ENCODE measurements at regions not wholly inside any gene's neighbourhood (a gene's known extent, or its start where the extent isn't known, plus 50 kb on each side); places are given as distances from the start of the nearest gene placed in this dataset.

DNA sequence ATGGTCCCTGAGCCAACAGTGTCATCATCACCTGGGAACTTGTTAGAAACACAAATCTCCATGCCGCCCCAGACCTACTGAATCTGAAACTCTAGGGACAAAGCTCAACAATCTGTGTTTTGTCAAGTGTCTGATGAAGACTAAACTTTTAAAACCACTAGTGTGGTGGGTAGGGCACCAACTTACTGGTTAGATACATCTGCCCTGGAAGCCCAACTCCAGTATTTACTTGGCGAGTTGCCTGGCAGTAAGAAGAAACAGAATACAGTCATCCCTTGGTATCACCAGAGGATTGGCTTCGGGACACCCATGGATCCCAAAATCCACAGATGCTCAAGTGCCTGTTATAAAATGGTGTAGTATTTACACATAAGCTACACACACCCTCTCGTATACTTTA, 367.9 kb upstream of the DUSP10 start:
- no peak for DNase-seq (ENCODE audit: low read depth in 2 of 2, low spot score in 1 of 2)

DNA sequence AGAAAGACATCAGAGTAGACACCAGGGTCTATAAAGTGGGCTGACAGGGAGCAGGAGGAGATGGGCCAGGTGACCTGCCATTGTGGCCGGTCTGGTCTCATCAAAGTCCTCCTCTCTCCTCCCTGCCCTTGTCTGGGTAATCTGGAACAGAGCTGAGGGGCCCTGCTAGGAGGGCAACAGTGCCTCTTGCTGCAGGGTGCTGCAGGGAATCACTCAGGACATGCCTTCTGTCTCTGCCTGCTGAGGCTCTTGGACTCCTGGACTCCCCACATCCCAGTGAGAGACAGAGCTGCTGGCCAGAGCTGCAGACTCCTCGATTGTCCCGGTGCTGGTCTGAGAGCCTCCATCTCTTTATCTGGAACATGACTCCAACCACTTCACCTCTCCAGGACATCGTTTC, 366.1 kb upstream of the DUSP10 start:
- no peak for DNase-seq (ENCODE audit: low read depth in 2 of 2, low spot score in 1 of 2)

DNA sequence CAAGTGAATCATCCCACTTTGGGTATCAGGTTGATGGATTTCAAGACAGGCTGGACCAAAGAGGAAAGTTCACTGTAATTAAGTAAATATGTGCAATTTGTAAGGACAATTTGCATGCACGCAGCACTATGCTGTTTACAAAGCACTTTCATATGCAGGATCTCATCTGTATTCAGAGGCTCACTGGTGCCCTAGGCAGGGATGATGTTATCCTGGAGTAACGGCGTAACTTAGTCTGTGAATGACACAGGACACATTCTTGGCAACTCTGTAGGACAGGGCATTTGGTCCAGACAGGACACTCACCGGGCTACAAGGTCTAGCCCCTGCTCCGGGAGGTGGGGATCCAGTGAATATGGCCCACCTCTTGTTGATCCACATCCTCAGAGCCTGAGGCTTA, 365.4 kb upstream of the DUSP10 start:
- no peak for DNase-seq (ENCODE audit: low read depth in 2 of 2, low spot score in 1 of 2)

DNA sequence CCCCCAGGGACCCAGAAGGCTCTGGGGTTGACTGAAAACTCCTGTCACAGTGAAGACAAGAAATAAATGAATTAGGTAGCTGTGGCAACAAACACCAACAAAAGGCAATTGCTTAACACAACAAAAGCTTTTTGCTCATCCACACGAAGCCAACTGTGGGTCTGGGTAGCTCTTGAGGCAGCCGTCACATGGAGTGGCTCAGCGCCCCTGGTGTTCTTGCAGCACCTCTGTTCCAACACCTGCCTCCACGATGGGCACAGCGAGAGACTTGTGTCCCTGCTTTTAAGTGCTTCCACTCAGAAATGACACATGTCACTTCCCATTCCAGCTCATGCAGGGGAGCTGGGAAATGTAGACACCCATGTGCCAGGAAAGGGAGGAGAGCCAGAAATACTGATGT, 364.5 kb upstream of the DUSP10 start:
- no peak for DNase-seq (ENCODE audit: low read depth in 2 of 2, low spot score in 1 of 2)

DNA sequence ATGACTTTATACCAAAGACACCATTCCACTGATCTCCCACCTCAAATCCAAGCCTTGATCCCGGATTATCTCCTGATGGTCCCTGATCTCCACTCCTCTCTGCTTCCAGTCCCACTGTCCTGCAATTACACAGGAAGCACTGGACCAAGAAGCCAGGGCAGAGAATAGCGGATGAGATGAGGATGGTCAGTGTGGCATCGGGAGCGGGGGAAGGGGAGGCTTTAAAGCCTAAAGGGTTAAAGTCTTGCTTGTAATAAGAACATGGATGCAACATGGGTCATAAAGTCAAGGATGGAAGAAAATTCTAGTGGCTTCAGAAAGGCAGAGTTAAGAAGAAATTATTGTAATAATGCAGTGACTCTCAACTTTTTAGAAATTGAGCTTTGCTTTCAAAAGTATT, 364.0 kb upstream of the DUSP10 start:
- no peak for DNase-seq (ENCODE audit: low read depth in 2 of 2, low spot score in 1 of 2)

DNA sequence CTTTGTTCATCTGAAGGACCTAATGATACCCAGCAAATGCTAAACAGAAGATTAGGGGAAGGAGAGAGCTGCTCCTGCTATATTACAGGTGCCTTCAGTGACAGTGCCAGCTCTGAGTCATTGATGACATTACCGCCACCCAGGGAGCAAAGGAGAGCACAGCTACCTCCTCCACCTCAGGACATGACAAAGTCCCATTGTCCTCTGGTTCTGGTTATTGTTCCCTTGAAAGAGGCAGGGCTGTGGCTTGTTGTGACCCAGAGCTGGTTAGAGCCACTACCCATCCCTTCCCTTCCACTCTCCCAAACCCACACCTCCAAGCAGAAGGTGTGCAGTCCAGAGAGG, 363.5 kb upstream of the DUSP10 start:
- no peak for DNase-seq (ENCODE audit: low read depth in 2 of 2, low spot score in 1 of 2)

DNA sequence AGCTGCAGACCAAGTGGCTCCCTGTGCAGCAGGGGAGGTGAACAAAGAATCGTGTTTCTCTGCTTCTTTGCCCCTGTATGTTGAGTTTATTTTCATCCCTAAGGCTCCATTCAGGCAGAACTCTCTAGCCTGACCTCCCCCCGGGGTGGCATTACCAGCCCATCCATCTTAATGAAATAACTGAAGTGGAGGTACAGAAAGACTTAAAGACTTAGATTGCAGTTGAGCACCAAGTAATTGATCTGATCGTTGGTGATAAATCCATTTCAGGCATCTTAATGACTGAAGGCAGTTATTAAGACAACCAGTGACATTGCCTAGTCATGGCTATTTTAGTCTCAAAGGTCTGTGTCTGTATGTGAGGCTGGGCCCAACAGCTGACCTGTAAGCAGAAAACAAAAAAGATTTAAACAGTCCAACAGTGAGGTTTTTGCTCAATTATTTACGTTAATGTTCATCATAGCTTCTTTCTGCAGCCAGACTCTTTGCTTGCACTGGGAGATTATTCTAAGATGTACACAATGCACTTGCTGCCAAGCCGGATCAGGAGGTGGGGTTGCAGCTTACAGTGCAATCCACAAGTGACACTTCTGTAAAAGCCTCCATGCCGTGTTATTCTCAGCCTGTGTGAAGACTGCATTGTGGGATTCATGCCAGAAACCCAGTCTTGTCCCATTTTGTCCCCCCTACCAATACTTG, 363.0 kb upstream of the DUSP10 start:
- no peak for DNase-seq (ENCODE audit: low read depth in 2 of 2, low spot score in 1 of 2)

DNA sequence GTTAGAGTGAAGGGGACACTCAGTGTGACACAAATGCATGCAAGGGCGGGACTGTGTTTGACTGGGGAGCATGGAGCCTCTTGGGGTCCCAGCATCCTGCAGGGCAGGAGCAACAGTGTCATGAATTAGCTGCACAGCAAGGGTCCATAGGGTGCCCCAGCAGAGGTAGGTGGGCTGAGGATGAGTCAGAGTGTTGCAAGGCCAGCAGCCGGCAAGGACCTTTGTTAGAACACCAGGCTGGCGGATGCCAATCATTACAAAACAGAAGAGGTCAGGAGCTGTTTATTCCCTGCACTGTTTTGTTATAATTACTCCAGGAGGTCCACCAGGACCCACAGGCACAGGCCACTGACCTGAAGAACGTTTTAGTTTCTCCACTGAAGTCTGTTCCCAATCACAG, 362.2 kb upstream of the DUSP10 start:
- DNase-seq (ENCODE audit: low read depth in 2 of 2, low spot score in 1 of 2) = no peak

DNA sequence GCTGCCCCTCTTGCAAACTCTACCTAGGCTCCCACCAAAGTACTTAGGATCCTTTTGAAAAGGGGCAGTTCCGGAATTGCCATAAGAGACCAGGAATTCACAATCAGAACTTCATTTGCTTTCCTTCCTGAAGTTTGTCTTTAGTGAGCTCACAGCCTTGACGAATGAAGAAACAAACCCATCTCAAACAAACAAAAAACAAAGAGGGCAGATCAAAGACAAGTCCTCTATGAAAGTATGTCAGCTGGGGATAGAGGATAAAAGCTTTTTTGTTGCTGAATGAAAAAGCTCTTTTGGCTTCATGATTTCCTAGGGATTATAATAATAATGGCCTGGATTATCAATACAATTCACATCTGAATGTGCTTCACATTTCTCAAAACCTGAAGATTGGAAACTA, 357.9 kb upstream of the DUSP10 start:
- no peak for DNase-seq (ENCODE audit: low read depth in 2 of 2, low spot score in 1 of 2)

DNA sequence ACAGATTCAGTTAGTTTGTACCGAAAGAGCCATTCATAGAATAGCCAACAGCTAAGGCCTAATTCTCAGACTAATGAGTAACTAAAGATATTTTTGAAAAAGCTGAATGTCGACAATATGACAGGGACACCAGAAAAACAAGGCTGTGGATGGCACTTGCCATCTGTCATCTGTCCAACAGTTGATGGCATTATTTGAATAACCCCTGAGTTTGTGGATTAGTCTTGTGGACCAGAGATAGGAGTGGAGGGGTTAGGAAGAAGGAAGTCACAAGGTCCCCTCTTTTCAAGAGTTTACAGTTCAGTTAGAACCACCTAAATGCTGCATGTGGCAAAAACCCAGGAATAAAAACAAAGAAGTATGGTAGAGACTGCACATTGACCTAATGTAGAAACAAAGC, 356.5 kb upstream of the DUSP10 start:
- no peak for DNase-seq (ENCODE audit: low read depth in 2 of 2, low spot score in 1 of 2)

DNA sequence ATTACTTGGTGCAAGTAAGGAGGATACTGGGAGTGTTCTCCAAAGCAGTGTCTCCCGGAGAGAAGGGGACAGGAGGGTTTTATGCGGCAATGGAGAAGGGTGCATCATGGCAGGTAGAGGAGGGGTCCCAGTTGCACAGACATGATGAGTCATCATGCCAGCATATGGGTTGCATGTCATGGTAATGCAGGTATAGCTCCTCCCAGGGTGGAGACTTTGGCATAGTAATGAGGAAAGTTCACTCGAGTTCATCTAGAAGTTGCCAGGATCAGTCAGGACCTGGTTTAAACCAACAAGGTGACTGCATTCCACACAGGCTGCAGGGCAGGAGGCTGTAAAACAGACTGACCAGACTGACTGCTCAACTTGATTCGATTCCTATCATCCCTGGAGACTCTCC, 355.7 kb upstream of the DUSP10 start:
- DNase-seq (ENCODE audit: low read depth in 2 of 2, low spot score in 1 of 2) = no peak

DNA sequence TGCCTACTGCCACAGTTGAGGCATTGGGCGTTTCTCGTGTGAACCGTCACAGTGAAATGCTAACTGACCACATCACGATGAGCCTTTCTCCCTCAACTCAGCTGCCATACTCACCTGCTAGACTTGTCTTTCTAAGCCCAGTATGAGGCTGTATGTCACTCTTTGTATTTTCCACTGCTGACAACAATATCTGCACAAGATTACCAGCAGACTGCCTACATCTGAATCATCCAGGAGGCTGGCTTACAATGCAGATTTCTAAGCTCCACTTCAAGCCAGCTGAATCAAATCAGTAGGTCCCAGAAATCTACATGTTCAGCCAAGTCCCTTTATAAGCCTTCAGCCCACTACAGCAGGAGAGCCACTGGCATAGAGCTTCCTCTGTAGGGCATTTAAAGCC, 355.0 kb upstream of the DUSP10 start:
- DNase-seq (ENCODE audit: low read depth in 2 of 2, low spot score in 1 of 2) = no peak

DNA sequence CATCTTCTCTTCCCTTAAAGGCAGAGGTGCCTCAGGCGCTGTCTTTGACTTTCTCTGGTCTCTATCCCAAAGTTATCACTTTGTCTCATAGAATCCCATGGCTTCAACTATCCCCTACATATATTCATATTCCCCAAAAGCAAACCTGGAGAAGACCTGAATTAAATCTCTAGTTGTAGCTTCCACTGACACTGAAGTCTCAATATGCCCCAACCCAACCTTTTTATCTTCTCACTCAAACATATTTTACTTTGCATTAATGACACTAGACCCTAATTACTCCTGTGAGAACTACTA, 354.5 kb upstream of the DUSP10 start:
- DNase-seq (ENCODE audit: low read depth in 2 of 2, low spot score in 1 of 2) = no peak

DNA sequence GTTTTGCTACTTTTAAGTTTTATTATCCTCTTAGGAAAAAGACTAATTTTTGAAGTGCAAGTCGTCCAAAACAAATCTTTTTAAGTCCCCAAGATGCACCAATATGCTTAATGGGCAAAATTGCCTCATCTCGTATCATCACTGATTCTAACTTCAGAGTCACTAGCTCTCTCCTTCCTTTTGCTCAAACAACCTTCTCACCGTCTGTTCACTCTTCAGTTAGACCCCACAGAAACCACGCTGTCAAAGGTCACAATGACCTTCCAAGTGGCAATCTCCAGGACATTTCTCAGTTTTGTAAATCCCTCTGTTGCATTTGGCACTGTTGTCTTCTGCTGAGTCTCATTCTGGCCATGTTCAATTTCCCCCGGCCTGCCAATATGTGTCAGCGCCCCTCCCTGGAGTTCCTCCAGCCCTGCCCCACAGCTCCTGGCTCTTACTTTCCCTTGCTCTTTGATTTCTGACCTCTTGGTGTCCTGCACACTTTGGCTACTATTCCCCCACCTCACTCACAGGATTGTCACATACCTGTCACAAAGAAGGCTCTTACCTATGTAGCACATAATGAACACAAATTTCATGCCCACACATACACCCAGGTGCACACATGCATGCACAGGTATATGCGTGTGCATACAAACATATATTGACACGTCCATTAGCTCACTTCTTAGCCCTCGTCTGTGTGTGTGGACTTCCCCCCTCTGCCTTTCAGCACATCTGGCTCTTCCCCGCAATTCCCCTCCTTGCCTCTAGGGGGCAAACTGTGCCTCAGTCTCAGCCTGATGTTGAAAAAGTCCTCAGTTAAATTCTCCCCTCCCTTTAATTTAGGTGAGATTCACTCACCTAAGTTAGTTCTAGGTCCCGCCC, 354.0 kb upstream of the DUSP10 start:
- DNase-seq (ENCODE audit: low read depth in 2 of 2, low spot score in 1 of 2) = peak in 1 of 2 donors; percentile 27

DNA sequence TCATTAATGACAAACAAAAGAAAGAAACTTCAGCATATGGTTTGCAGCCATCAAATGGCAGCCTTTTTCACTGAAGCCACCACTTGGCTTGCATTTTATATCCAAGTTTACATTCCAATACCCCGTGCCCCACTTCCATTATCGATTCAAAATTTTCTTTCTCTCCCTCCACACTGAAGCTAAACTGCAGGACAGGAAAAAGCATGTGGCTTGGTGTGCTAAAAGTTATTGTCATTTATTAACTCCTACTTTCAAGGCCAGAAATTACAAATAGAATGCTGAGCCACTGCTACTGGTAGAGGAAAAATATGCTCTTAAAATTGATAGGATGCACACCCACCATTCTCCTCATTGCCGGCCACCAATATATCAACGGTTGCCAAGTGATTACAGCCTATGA, 351.6 kb upstream of the DUSP10 start:
- no peak for DNase-seq (ENCODE audit: low read depth in 2 of 2, low spot score in 1 of 2)

DNA sequence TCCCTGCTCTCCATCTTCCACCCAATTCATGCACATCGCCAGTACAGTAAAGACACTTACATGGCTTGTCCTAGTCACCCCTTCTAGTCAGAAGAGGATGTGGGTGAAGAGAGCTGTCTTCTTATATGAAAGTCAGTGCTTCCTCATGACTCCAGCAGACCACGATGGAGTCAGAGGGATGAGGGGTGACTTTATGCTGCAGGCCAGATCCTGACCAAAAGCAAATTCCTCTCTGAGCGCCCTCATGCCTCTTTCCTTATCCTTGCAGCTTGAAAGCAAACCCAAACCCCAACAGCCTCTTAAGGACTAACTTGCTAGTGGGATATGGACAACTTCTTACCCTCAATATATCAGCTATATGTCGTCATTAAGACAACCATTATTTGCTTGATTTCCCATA, 348.2 kb upstream of the DUSP10 start:
- DNase-seq (ENCODE audit: low read depth in 2 of 2, low spot score in 1 of 2) = no peak

DNA sequence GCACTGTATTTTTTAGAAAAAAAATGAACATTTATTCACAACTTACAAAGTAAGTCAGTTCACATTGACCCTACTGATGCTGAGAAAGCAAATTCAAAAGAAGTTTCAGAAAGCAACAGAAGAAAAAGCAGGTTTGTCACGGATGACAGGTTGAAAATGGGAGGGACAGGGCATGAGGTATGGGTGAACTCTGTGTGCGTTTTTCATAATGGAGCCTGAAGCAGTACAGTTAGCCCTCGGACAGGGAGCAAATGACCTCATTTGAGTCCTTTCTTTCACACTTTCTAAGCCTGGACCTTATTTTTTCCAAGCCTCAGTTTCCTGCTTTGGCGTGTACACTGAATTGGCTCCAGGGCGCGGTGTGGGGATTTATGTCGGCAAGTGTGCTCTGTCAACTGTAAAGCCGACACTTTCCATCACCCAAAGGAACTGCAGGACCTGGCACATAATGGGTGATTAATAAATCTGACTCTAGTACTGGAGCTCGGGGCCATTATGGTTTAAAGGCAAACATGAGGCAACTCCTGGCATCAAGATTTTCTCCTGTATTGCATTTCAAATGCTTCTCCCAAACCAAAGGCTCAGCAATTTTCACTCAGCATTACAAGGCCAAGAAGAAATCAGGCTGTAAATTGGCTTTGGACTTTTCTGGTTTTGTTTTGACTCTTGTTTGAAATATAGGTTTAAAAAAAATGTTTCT, 345.5 kb upstream of the DUSP10 start:
- no peak for DNase-seq (ENCODE audit: low read depth in 2 of 2, low spot score in 1 of 2)

DNA sequence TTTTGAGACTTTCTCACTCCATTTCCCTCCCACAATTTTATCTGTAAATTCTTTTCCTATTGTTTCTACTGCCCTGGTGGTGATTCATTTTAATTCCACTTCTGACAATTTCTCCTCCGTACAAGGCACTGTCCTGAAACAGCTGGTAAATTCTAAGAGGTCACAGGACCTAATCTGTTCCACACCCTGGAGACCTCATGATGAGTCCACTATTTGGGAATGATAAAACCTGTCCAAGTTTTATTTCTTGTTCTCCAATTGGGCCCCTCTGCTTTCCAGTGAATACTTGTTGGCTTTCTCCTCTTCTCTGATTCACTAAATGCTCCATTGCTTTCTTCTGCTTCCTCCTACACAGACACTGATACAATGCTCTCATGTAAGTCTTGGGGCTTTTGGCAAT, 343.1 kb upstream of the DUSP10 start:
- DNase-seq (ENCODE audit: low read depth in 2 of 2, low spot score in 1 of 2) = no peak

DNA sequence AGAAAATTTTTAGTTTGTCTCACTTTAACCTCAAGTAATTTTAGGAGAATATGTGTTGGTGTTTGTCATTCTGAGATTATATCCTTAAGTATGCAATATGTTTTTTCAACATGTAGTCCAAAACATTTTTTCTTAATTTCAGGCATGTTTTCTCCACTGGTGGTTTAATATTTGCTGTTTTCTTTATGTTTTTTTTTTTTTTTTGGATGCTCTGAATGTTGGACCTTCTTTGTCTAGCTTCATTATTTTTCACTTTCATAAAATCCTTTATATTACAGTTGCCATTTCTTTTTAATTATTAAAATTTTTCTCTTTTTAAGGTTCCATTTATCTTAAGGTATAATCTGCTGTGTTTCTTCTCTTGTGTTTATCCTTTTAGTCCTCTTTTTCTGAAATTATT, 342.2 kb upstream of the DUSP10 start:
- no peak for DNase-seq (ENCODE audit: low read depth in 2 of 2, low spot score in 1 of 2)

DNA sequence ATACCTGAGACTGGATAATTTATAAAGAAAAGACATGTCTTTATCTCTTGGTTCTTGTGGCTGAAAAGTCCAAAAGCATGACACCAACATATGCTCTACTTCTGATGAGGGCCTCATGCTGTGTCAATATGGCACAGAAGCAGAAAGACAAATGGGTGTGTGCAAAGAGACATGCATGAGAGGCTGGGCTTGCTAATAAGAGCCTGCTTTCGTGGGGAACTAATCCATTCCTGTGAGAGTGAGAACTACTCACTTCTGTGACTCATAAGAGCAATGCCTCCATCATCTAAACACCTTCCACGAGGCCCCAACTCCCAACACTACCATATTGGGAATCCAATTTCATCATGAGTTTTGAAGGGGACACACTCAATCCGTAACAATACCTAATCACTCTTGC, 340.0 kb upstream of the DUSP10 start:
- DNase-seq (ENCODE audit: low read depth in 2 of 2, low spot score in 1 of 2) = no peak

DNA sequence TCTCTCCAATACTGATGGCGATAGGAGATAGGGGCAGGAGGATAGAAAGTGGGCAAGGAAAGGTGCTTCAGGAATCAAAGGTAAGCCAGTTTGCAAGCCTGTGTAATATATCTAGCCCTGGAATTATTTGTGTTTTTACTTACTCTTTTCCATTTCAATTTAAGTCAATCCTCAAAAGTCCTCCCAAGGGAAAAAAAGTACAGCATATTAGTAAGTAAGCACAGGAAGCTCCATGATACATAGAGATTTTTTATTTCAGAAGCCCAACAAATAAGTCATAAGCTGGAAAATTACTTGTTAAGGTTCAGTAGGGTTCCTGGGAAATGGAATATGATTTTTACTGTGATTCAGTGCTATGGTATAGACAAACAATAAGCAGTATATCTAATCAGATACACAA, 337.7 kb upstream of the DUSP10 start:
- DNase-seq (ENCODE audit: low read depth in 2 of 2, low spot score in 1 of 2) = no peak

DNA sequence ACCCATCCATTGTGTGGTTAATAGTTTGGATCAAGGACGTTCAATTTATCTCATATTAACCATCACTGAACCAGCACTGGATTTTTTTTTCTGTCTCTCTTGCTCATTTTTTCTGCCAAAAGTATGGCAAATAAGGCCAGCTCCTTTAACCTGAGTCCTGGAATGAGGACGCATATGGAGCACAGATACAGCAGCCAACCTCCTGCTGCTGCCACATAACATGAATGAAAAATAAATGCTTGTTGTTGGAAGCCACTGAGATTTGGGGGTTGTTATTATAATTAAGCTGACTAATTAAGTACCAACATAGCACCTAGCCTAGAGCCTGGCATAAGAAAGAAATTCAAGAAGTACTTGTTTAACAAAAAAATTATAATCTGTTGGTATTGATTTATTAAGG, 335.3 kb upstream of the DUSP10 start:
- no peak for DNase-seq (ENCODE audit: low read depth in 2 of 2, low spot score in 1 of 2)

DNA sequence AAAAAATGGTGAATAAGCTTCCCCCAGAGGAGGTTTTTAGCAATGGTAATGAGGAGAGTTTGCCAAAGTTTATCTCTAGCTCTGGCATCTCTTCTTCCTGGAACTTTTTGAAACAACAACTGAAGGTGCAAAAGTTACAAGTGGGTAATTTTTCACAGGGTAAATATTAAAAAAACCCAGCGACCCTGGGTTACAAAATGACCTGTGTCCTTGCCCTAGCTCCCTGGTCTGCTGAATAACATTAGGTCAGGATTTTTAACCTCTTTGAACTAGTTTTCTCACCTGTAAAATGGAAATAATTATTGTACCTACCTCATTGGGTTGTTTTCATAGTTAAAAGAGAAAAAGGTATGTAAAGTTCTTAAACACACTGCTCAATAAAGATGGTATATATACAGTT, 332.4 kb upstream of the DUSP10 start:
- no peak for DNase-seq (ENCODE audit: low read depth in 2 of 2, low spot score in 1 of 2)
